NCI-H1105 (cell line): ENCODE measurements at regions not wholly inside any gene's neighbourhood (a gene's known extent, or its start where the extent isn't known, plus 50 kb on each side); places are given as distances from the start of the nearest gene placed in this dataset.
"Not testable (repeated sequence)": the region's sequence is repeated elsewhere in the genome, so short reads cannot be mapped to it uniquely, and the experiment has no call there.

Experiments used
- DNase-seq: peaks from one replicate; lab custom pipeline; 2025; lab: John Stamatoyannopoulos, UW

GRCh38 chr6:134560019-134560418, 242.1 kb upstream of the SGK1 start:
- DNase-seq, result no peak

- no peak for DNase-seq
Measured at GRCh38 chr6:134557509-134557908, 239.6 kb upstream of the SGK1 start.

GRCh38 chr6:134555672-134556071, 237.8 kb upstream of the SGK1 start:
- DNase-seq, result no peak

GRCh38 chr6:134553936-134554335, 236.0 kb upstream of the SGK1 start:
- DNase-seq, result no peak

- no peak for DNase-seq
Measured at GRCh38 chr6:134551245-134551960, 233.5 kb upstream of the SGK1 start.

GRCh38 chr6:134550604-134551003, 232.7 kb upstream of the SGK1 start:
- no peak for DNase-seq

GRCh38 chr6:134549854-134550253, 231.9 kb upstream of the SGK1 start:
- DNase-seq, result no peak

GRCh38 chr6:134546962-134547645, 229.2 kb upstream of the SGK1 start:
- DNase-seq, result no peak

GRCh38 chr6:134544737-134545136, 226.8 kb upstream of the SGK1 start:
- DNase-seq, result no peak

GRCh38 chr6:134543128-134543527, 225.2 kb upstream of the SGK1 start:
- DNase-seq, result no peak

GRCh38 chr6:134541001-134541400, 223.1 kb upstream of the SGK1 start:
- no peak for DNase-seq

- no peak for DNase-seq
Measured at GRCh38 chr6:134539865-134540323, 222.0 kb upstream of the SGK1 start.

- not testable (repeated sequence) for DNase-seq
Measured at GRCh38 chr6:134537765-134538164, 219.9 kb upstream of the SGK1 start.

- no peak for DNase-seq
Measured at GRCh38 chr6:134537146-134537555, 219.2 kb upstream of the SGK1 start.

GRCh38 chr6:134535831-134536230, 217.9 kb upstream of the SGK1 start:
- DNase-seq, result no peak

- no peak for DNase-seq
Measured at GRCh38 chr6:134534708-134535149, 216.8 kb upstream of the SGK1 start.

GRCh38 chr6:134533991-134534390, 216.1 kb upstream of the SGK1 start:
- no peak for DNase-seq

GRCh38 chr6:134532694-134533624, 215.0 kb upstream of the SGK1 start:
- no peak for DNase-seq

GRCh38 chr6:134531611-134532010, 213.7 kb upstream of the SGK1 start:
- no peak for DNase-seq

GRCh38 chr6:134531188-134531551, 213.3 kb upstream of the SGK1 start:
- DNase-seq, result no peak

GRCh38 chr6:134529921-134530320, 212.0 kb upstream of the SGK1 start:
- no peak for DNase-seq

GRCh38 chr6:134529305-134529704, 211.4 kb upstream of the SGK1 start:
- no peak for DNase-seq
